GM13976 (cell line): ENCODE measurements at regions not wholly inside any gene's neighbourhood (a gene's known extent, or its start where the extent isn't known, plus 50 kb on each side); places are given as distances from the start of the nearest gene placed in this dataset.

Experiments used
- DNase-seq: peaks from one replicate; pipeline ENCODE4 v3.0.0; 2012; ENCODE audit warnings: low spot score
- CTCF ChIP-seq: IDR thresholded peaks from 2 replicates; pipeline ENCODE4 v1.5.1; 2012; ENCODE audit warnings: borderline replicate concordance, mild to moderate bottlenecking; ENCODE audit not compliant: insufficient read depth; ENCODE audit errors: extremely low read depth, missing control alignments, control extremely low read depth
- in situ Hi-C: fragments of 300-500 bp; cut with MboI; formaldehyde crosslinking; loops from one replicate; pipeline ENCODE4 v1.12.0; 2022; ENCODE audit warnings: low sequenced_read_pairs, mixed read lengths, inconsistent platforms; ENCODE audit not compliant: unreplicated experiment

DNA sequence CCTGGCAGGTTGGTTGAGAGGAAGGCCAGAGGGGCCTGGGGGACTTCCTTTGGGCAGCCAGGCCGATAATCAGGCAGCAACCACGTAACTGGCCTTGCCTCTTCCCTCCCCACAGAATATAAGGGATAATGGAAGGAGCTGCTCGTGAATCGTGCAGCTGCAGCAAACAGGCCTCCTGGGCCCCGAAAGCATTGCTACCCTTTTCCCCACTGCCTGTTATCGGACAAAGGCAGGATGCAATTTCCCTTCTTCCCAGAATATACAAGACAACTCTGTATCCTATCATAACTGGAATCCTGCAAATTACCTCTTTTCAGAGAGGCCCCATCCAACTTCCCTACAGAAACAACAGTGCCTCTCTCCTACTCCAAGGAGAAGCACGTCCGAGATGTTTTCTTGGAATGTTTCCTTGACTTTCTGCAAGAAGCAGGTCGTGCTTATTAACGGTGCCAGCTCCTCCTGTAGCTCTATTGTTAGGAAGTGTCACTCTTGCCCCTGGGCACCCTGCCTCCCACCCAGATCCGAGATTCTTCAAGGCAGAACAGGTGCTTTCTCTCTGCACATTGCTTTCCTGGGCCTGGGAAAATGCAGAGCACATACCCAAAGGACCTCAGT lies 106.0 kb upstream of the TIAM1 start:
- TF ChIP-seq CTCF, result no peak
- no peak for DNase-seq
- in situ Hi-C loops, result no loop called here

- no peak for DNase-seq
- no peak for TF ChIP-seq CTCF
These were observed 104.4 kb upstream of the TIAM1 start for GRCh38 chr21:31448496-31448895.

DNA sequence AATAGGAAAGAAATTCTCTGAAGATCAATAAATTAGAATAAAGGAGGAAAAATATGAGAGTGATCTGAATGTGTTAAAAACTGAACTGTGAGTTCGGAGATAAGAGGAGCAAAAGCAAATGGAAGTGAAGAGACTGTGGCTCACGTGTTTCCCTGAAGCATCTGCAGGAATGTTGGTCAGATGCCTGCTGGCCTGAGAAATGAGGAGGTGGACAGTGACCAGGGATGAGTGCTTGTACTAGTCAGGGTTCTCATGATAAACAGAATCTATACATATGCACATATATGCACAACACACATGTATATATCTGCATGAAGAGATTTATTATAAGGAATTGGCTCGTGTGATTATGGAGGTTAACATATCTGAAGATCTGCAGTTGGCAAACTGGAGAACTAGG lies 103.4 kb upstream of the TIAM1 start:
- no peak for DNase-seq
- no peak for TF ChIP-seq CTCF
- in situ Hi-C loops, result no loop called here

More at GRCh38 chr21:31448496-31448895, 104.4 kb upstream of the TIAM1 start:
- in situ Hi-C loops, result no loop called here

- TF ChIP-seq CTCF, result no peak
- in situ Hi-C loops, result no loop called here
- no peak for DNase-seq
These were observed 102.3 kb upstream of the TIAM1 start for GRCh38 chr21:31446226-31446855.

- no peak for DNase-seq
- in situ Hi-C loops, result no loop called here
- no peak for TF ChIP-seq CTCF
These were observed 101.1 kb upstream of the TIAM1 start for GRCh38 chr21:31445137-31445536.

DNA sequence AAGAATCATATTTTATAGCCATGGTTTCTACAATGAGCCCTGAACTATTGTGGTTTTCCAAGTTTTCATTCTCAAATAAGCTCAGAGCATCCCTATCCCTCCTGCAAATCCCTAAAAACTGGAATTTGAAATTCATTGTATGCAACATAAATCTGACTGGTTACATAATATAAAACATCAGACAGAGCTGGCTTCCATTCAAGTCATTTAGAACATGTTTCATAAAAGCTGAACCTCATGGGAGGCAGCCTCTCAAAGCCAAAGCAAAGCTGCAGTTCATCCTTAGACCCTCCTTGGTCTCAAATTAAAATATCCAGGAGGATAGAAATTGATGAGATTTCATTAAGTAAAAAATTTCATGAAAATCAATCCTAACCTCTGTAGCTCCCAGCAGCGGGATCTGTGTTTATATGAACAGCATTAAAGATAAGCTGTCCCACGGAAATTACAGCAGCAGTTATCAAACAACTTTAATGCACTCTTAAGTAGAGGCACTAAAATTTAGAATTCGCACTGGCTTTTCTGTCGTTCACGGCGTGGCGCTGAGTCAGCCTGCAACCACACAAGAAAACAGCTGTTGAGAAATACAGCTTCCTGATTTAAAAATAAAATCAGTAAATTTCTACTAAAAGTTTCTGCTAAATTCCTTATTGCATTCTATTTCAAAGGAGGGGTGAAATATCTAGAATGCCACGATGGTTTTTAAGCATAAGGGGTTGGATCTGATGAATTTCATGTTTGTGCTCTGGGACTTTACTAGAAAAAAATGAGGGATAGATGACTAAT lies 99.9 kb upstream of the TIAM1 start:
- in situ Hi-C loops, result no loop called here
- DNase-seq, result no peak
- TF ChIP-seq CTCF, result no peak
